ENCODE measurements at regions not wholly inside any gene's neighbourhood (a gene's known extent, or its start where the extent isn't known, plus 50 kb on each side); places are given as distances from the start of the nearest gene placed in this dataset.

DNA sequence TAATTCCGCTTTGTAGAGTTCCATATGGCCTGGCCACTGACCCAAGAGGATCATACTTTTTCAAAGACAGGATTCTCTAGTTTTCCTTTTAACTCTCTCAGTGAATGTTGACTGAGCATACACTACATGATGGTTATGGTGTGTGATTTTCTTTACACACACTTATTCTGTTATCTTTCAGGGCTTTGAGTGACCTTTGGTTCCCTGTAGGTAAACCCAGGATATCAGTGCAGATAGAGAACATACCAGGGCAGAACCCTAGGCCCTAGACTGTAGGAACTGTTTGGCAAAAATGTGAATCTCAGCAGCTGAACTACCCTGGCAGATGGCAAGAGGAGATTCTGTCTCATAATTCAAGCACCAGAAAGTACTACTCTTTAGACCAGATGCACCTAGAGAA lies 159.6 kb downstream of the KCNA5 start:
- peaks cover 10% of the 10 kb centered on the region for H3K4me1 Mint-ChIP-seq (ENCODE audit: unreplicated experiment)
- peaks cover 8% of the 10 kb centered on the region for H3K27me3 Mint-ChIP-seq (ENCODE audit: unreplicated experiment)
- no peaks in the 10 kb centered on the region for H3K9me3 Mint-ChIP-seq (ENCODE audit: unreplicated experiment)
- no peak for DNase-seq (ENCODE audit: low spot score)
- H3K27ac Mint-ChIP-seq (ENCODE audit: unreplicated experiment) = no peak overlapping the region
- TF ChIP-seq, protein P1, sequence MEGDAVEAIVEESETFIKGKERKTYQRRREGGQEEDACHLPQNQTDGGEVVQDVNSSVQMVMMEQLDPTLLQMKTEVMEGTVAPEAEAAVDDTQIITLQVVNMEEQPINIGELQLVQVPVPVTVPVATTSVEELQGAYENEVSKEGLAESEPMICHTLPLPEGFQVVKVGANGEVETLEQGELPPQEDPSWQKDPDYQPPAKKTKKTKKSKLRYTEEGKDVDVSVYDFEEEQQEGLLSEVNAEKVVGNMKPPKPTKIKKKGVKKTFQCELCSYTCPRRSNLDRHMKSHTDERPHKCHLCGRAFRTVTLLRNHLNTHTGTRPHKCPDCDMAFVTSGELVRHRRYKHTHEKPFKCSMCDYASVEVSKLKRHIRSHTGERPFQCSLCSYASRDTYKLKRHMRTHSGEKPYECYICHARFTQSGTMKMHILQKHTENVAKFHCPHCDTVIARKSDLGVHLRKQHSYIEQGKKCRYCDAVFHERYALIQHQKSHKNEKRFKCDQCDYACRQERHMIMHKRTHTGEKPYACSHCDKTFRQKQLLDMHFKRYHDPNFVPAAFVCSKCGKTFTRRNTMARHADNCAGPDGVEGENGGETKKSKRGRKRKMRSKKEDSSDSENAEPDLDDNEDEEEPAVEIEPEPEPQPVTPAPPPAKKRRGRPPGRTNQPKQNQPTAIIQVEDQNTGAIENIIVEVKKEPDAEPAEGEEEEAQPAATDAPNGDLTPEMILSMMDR (IDR thresholded peaks at IDR 0.05; ENCODE audit: unreplicated experiment) = no peak
- H3K36me3 Mint-ChIP-seq (ENCODE audit: low read depth, unreplicated experiment) = no peaks in the 10 kb centered on the region
- H3K4me3 Mint-ChIP-seq (ENCODE audit: unreplicated experiment) = no peak overlapping the region

DNA sequence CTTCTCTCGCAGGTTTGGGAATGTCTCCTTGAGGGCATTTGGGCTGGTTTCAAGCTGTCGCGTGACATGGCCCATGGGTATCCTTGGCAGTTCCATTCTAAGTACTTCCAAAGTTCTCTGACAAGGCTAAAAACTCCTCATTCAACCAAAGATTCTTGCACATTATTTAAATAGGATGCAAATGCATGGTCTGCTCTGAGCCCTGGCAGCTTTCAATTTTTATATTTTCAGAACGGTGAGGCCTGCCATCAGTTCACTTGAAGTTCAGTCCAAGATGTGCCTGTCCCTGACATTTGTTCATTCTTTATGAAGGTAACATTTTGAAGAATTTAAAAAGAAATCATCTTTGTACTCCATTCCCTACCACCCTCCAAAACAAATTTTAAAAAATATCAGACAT lies 160.0 kb downstream of the KCNA5 start:
- TF ChIP-seq, protein P1 (IDR thresholded peaks at IDR 0.05; ENCODE audit: unreplicated experiment) = no peak
- Mint-ChIP-seq H3K4me1 (ENCODE audit: unreplicated experiment) (peaks cover 10% of the 10 kb centered on the region), H3K27me3 (ENCODE audit: unreplicated experiment) (peaks cover 8% of the 10 kb centered on the region), H3K27ac (ENCODE audit: unreplicated experiment) (no peak overlapping the region), H3K9me3 (ENCODE audit: unreplicated experiment) (no peaks in the 10 kb centered on the region), H3K4me3 (ENCODE audit: unreplicated experiment) (no peak overlapping the region), H3K36me3 (ENCODE audit: low read depth, unreplicated experiment) (no peaks in the 10 kb centered on the region)
- no peak for DNase-seq (ENCODE audit: low spot score)

DNA sequence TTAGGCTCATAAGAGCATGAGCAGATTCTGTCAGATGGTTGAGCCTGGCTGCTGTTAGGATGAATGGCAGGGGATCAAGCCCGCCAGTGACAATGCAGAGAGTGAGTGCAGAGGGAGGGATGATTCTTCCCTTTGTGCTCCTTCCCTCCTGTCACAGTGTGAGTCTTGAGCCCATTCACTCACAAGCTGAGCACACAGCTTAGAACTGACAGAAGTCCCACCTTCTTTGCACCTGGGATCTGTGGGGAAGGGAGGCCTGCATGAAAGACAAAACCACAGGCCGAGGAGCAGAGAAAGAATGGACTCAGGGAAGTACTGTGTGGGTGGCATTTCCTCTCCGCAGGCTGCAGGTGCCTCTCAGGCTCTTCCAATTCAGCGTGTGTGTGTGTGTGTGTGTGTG lies 160.6 kb downstream of the KCNA5 start:
- Mint-ChIP-seq H3K4me1 (ENCODE audit: unreplicated experiment) (peaks cover 10% of the 10 kb centered on the region), H3K9me3 (ENCODE audit: unreplicated experiment) (no peaks in the 10 kb centered on the region), H3K27me3 (ENCODE audit: unreplicated experiment) (peaks cover 8% of the 10 kb centered on the region), H3K27ac (ENCODE audit: unreplicated experiment) (no peak overlapping the region), H3K36me3 (ENCODE audit: low read depth, unreplicated experiment) (no peaks in the 10 kb centered on the region), H3K4me3 (ENCODE audit: unreplicated experiment) (no peak overlapping the region)
- TF ChIP-seq, protein P1 (IDR thresholded peaks at IDR 0.05; ENCODE audit: unreplicated experiment) = no peak
- DNase-seq (ENCODE audit: low spot score) = no peak

DNA sequence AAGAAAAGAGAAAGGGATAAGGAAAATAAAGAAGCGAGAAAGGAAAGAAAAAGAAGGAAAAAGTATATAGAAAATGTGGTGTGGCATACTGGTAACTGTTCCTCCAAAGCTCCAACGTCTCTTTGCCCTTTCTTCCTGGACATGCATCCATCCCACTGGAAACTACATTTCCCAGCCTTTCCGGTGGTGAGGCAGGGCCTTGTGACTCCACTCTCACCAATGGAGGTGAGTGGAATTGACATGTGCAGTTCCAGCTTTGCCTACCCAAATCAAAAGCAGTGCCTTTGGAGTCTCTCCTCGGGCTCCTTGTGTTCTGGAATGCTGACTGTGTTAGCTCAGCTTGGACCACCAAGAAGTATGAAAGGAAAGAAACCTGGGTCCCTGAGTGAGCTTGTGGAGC lies 161.2 kb downstream of the KCNA5 start:
- TF ChIP-seq, protein P1 (IDR thresholded peaks at IDR 0.05; ENCODE audit: unreplicated experiment) = no peak
- peaks cover 8% of the 10 kb centered on the region for H3K27me3 Mint-ChIP-seq (ENCODE audit: unreplicated experiment)
- H3K4me3 Mint-ChIP-seq (ENCODE audit: unreplicated experiment) = no peak overlapping the region
- H3K9me3 Mint-ChIP-seq (ENCODE audit: unreplicated experiment) = no peaks in the 10 kb centered on the region
- no peaks in the 10 kb centered on the region for H3K36me3 Mint-ChIP-seq (ENCODE audit: low read depth, unreplicated experiment)
- H3K4me1 Mint-ChIP-seq (ENCODE audit: unreplicated experiment) = peaks cover 10% of the 10 kb centered on the region
- H3K27ac Mint-ChIP-seq (ENCODE audit: unreplicated experiment) = no peak overlapping the region
- no peak for DNase-seq (ENCODE audit: low spot score)

DNA sequence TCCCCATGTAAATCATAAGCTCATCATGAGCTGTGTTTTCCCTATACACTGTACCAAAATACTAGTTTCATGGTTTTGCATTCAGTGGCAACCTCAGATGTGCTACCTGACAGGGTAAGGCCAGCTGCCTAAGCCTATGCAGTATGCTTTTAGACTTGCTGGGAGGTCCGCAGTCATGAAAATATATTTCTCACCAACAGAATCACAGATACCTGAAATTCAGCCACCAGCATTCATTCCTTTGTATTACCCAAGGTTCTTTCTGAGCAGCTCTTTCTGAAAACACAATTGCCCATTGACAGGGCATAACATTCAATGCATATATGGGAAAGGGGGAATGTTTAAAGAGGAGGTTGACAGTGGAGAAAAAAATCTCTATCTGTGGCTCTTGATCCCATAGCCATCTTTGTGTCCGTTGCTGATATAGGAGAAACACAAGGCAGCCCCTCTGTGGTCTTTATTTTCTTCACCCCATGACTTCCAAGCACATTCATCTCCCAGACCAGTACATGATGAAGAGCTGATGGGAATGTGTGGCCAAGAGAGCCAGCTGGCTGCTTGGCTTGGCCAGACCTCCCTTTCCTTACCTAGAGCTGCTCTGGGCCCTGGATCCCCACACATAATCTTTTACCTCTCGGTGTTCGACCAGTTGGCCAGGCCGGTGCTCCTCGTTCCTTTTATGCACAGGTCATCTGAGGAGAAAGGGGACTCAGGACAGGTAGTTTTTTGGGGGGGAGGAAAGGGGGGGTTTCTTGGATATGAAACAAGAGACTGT lies 162.9 kb downstream of the KCNA5 start:
- H3K4me1 Mint-ChIP-seq (ENCODE audit: unreplicated experiment) = peaks cover 3% of the 10 kb centered on the region
- TF ChIP-seq, protein P1 (IDR thresholded peaks at IDR 0.05; ENCODE audit: unreplicated experiment) = no peak
- H3K27me3 Mint-ChIP-seq (ENCODE audit: unreplicated experiment) = peaks cover 5% of the 10 kb centered on the region
- H3K4me3 Mint-ChIP-seq (ENCODE audit: unreplicated experiment) = no peak overlapping the region
- H3K36me3 Mint-ChIP-seq (ENCODE audit: low read depth, unreplicated experiment) = no peaks in the 10 kb centered on the region
- DNase-seq (ENCODE audit: low spot score) = no peak
- no peak overlapping the region for H3K27ac Mint-ChIP-seq (ENCODE audit: unreplicated experiment)
- H3K9me3 Mint-ChIP-seq (ENCODE audit: unreplicated experiment) = no peaks in the 10 kb centered on the region
